GM12864 (cell line): ENCODE measurements at regions not wholly inside any gene's neighbourhood (a gene's known extent, or its start where the extent isn't known, plus 50 kb on each side); places are given as distances from the start of the nearest gene placed in this dataset.

ENCODE experiments used
- DNase-seq: peaks from one replicate; pipeline ENCODE4 v3.0.0-alpha.2; 2011; ENCODE audit warnings: low read depth
- H3K4me3 ChIP-seq: 2 replicates; pipeline ENCODE4 v1.5.1; 2011; ENCODE audit warnings: mild to moderate bottlenecking, low read depth, low read length, control low read depth
- TF ChIP-seq, protein P1 (sequence below): IDR thresholded peaks from 2 replicates; pipeline ENCODE4 v1.5.1; 2011; ENCODE audit warnings: low read depth, mild to moderate bottlenecking, moderate library complexity, low read length, control low read depth, inconsistent platforms; ENCODE audit errors: missing control alignments

DNA sequence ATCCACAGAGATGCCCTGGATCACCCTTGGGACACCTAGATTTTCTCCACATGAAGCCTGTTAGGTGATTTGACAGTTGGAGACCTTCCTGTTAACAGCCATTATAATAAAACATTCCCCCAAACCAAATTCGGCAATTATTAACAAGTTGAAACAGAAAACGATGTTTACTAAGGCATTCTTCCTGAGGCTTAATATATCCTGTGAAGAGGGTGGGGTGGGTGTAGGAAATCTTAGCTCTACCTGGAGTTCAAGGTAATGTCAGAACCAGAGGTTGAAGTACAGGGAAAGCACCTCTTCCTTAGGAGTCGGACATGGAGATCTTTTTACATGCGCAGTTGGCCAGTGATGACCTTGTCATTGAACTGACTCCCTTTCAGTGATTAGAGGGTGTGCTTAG, 143.0 kb downstream of the FGF9 start:
- TF ChIP-seq, protein P1, sequence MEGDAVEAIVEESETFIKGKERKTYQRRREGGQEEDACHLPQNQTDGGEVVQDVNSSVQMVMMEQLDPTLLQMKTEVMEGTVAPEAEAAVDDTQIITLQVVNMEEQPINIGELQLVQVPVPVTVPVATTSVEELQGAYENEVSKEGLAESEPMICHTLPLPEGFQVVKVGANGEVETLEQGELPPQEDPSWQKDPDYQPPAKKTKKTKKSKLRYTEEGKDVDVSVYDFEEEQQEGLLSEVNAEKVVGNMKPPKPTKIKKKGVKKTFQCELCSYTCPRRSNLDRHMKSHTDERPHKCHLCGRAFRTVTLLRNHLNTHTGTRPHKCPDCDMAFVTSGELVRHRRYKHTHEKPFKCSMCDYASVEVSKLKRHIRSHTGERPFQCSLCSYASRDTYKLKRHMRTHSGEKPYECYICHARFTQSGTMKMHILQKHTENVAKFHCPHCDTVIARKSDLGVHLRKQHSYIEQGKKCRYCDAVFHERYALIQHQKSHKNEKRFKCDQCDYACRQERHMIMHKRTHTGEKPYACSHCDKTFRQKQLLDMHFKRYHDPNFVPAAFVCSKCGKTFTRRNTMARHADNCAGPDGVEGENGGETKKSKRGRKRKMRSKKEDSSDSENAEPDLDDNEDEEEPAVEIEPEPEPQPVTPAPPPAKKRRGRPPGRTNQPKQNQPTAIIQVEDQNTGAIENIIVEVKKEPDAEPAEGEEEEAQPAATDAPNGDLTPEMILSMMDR = no peak
- no peak for DNase-seq
- no peak overlapping the region for H3K4me3 ChIP-seq

DNA sequence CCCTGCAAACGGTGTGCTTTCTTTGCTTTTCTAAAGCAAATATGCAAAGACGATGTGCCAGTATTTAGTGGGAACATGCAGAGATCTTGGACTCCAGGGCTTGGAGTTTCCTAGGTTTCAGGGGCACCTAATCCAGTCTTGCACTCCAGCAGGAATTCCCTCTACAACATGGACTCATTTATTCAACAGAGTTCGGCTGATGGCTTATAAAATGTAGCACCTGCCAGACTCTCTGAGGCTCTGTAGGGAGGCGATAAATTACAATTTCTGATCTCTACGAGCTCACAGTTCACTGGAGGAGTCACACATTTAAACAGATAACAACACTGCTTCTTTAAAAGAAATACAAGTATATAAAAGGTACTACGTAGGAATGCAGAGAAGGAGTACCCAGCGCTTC, 143.7 kb downstream of the FGF9 start:
- TF ChIP-seq, protein P1 = no peak
- no peak for DNase-seq
- H3K4me3 ChIP-seq = no peak overlapping the region

DNA sequence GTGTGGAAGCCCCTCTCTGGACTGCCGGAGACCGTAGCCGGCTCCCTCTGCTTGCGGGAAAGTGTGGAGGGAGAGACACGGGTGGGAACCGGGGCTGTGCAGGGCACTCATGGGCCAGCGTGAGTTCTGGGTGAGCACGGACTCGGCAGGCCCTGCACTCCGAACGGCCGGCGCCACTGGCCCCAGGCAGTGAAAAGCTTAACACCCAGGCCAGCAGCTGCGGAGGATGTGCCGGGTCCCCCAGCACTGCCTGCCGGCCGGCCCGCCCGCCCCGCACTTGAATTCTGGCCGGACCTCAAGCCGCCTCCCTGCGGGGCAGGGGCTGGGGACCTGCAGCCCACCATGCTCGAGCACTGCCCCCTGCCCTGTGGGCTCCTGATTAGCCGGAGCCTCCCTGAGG, 147.0 kb downstream of the FGF9 start:
- TF ChIP-seq, protein P1 = no peak
- no peak for DNase-seq
- H3K4me3 ChIP-seq = no peak overlapping the region

DNA sequence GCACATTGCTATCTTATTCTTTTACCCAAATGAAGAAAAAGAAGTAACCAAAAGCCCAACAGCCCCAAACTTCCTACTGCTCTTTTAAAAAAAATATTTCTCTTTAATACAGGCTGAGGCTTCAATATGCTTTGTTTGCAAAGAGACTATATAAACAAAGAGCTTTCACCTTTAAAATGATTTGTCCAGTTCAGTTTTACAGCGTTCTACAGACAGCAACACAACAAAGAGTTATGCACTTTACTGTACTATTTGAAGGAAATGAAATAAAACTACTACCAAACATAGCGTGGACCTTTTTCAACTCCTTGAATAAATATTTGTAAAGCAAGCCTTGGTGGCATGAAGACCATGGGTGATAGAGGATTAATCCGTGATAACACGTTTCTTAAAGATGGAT, 151.2 kb downstream of the FGF9 start:
- TF ChIP-seq, protein P1 = no peak
- no peak overlapping the region for H3K4me3 ChIP-seq
- DNase-seq = no peak

DNA sequence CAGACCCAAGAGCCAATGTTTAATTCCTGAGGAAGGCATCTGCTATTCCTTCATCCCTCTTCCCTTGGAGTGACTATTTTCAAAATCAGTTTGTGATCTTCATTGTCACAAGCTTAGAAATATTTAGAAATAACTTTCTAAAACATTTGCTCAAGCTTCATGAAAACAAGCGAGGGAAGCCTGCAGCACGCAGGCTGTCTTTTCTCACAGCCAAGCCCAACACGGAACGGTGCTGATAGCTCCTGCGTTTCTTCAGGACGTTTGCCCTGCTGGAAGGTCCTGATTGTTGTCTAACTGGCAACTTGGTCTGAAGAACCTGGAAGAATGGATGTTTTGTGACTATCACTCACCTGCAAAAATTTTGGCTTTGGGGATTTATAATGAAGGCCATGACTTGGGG, 152.5 kb downstream of the FGF9 start:
- H3K4me3 ChIP-seq = no peak overlapping the region
- TF ChIP-seq, protein P1 = no peak
- no peak for DNase-seq

DNA sequence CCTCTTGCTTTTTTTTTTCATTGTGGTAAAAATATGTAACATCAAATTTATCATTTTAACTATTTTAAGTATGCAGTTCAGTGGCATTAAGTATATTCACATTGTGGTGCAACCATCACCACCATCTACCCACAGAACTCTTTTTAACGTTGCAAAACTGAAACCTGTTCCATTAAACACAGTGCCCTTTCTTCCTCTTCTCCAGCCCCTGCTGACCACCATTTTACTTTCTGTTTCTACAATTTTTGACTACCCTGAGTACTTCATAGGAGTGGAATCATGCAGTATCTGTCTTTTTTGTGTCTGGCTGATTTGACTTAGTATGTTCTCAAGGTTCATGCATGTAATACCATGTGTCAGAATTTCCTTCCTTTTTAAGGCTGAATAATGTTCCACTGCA, 153.1 kb downstream of the FGF9 start:
- TF ChIP-seq, protein P1 = no peak
- H3K4me3 ChIP-seq = no peak overlapping the region
- no peak for DNase-seq

DNA sequence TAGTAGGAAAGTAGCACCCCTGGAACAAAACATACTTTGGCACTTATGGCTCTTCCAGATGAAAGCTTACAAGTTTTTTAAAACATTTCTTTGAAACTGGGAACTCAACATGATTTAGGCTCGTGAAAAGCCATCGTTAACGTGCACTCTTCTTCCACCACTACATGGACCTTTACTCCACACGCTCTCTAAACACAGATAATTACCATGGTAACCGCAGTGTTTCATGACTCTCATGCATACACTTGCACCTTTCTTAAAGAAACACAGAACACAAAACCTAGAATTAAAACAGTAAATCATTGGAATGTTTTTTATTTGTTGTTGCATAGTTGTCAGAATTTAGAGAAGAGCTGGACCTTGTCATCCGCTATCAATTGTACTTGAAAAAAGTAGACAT, 154.3 kb downstream of the FGF9 start:
- no peak overlapping the region for H3K4me3 ChIP-seq
- DNase-seq = no peak
- TF ChIP-seq, protein P1 = no peak
